ENCODE measurements at regions not wholly inside any gene's neighbourhood (a gene's known extent, or its start where the extent isn't known, plus 50 kb on each side); places are given as distances from the start of the nearest gene placed in this dataset.

DNA sequence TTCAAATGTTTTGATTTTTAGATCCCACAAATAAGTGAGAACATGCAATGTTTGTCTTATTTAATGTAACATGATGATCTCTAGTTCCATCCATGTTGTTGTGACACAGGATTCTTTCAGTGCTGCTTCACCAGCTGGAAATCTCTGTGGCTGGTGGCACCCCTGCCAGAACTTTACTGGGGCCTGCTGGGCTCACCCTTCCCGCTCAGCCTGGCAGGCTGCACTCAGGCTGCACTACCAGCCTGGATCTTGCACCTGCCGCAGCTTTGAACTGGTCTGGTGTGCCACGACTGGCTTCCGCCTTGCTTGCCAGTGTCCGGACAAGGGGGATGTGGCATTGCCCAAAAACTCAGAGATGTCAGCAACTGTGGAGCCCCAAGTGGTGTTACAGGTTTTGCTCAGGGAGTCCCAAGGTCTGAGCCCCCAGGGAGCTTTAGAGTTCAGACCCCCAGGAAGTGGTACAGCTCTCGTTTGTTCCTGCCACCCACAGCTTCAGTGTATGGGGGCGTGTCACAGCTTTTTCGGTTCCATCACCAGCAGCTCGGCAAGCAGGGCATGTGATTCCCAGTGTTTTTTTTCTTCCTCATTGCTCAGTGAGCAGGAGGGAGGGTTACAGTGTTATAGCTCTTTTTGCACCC lies 72.3 kb upstream of the SYNCRIP start:
- TF ChIP-seq GATA2 (IDR thresholded peaks at IDR 0.05; ENCODE audit: low read depth, low read length) (no peak), GATA3 (IDR thresholded peaks at IDR 0.05; ENCODE audit: low read depth, low read length) (no peak)

DNA sequence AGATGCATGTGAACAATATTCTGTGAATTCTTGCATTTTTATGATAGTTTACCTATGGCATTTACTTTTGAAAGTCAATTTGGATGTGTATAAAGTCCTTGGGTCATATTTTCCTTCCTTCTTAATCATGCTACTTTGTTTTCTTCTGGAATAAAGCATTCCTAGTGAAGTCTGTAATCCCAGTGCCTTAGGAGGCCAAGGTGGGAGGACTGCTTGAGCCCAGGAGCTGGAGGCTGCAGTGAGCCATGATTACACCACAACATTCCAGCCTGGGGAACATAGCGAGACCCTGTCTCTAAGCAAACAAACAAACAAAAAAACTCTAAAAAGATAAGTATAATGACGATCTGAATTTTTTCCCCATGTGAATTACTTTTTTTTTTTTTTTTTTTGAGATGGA lies 69.7 kb upstream of the SYNCRIP start:
- TF ChIP-seq GATA3 (IDR thresholded peaks at IDR 0.05; ENCODE audit: low read depth, low read length): no peak

GRCh38 chr6:85706272-85706671 lies 63.6 kb upstream of the SYNCRIP start:
- TF ChIP-seq GATA2 (IDR thresholded peaks at IDR 0.05; ENCODE audit: low read depth, low read length) (no peak), GATA3 (IDR thresholded peaks at IDR 0.05; ENCODE audit: low read depth, low read length) (no peak)

GRCh38 chr6:85705220-85705619 lies 62.5 kb upstream of the SYNCRIP start:
- TF ChIP-seq GATA2 (IDR thresholded peaks at IDR 0.05; ENCODE audit: low read depth, low read length) (no peak), GATA3 (IDR thresholded peaks at IDR 0.05; ENCODE audit: low read depth, low read length) (no peak)

DNA sequence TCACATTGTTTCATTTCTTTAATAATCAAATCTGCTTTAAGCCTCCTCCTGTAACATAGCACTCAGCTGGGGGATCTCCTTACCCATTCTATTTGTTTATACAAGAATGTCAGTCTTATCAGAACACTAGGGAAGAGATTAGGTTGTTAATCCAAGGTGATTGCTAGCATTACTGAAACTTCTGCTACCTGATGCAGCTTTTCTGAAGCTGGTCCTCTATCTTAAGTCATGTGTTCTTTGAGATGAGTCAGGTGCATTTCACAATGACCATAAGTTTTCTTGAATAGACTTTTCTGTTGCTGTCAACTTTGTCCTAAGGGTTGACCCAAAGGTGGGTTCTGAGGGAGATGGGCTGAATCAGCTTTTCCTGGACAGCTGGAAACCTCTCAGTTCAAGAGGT lies 60.7 kb upstream of the SYNCRIP start:
- TF ChIP-seq GATA3 (IDR thresholded peaks at IDR 0.05; ENCODE audit: low read depth, low read length) (no peak), GATA2 (IDR thresholded peaks at IDR 0.05; ENCODE audit: low read depth, low read length) (no peak)

Measured in SH-SY5Y (cell line).